ENCODE measurements at regions not wholly inside any gene's neighbourhood (a gene's known extent, or its start where the extent isn't known, plus 50 kb on each side); places are given as distances from the start of the nearest gene placed in this dataset.

DNA sequence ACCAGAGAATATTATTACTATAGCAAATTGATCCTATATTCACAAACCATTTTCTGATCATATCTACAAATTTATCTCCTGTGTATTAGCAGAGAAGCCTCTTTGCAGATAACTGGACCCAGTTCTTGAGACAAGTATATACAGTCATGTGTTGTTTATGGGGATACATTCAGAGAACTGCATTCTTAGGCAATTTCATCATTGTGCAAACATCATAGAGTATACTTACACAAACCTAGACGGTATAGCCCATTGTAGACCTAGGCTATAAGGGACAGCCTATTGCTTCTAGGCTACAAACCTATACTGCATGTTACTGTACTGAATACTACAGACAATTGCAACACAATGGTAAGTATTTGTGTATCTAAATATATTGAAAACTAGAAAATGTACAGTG lies 152.5 kb upstream of the SPANXN4 start:
- no peak for TF ChIP-seq RAD21 (IDR thresholded peaks at IDR 0.05; ENCODE audit: low read length)
- TF ChIP-seq, protein P1, sequence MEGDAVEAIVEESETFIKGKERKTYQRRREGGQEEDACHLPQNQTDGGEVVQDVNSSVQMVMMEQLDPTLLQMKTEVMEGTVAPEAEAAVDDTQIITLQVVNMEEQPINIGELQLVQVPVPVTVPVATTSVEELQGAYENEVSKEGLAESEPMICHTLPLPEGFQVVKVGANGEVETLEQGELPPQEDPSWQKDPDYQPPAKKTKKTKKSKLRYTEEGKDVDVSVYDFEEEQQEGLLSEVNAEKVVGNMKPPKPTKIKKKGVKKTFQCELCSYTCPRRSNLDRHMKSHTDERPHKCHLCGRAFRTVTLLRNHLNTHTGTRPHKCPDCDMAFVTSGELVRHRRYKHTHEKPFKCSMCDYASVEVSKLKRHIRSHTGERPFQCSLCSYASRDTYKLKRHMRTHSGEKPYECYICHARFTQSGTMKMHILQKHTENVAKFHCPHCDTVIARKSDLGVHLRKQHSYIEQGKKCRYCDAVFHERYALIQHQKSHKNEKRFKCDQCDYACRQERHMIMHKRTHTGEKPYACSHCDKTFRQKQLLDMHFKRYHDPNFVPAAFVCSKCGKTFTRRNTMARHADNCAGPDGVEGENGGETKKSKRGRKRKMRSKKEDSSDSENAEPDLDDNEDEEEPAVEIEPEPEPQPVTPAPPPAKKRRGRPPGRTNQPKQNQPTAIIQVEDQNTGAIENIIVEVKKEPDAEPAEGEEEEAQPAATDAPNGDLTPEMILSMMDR (conservative IDR thresholded peaks at IDR 0.05; ENCODE audit: low read depth, low read length): no peak
- no peak for TF ChIP-seq NFE2L2 (IDR thresholded peaks at IDR 0.05; ENCODE audit: low read depth, low read length)
- TF ChIP-seq, protein P2, sequence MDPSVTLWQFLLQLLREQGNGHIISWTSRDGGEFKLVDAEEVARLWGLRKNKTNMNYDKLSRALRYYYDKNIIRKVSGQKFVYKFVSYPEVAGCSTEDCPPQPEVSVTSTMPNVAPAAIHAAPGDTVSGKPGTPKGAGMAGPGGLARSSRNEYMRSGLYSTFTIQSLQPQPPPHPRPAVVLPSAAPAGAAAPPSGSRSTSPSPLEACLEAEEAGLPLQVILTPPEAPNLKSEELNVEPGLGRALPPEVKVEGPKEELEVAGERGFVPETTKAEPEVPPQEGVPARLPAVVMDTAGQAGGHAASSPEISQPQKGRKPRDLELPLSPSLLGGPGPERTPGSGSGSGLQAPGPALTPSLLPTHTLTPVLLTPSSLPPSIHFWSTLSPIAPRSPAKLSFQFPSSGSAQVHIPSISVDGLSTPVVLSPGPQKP (IDR thresholded peaks at IDR 0.05; ENCODE audit: borderline replicate concordance, low read depth, low read length): no peak
- TF ChIP-seq CHD1 (IDR thresholded peaks at IDR 0.05; ENCODE audit: low read depth, low read length): no peak
- TF ChIP-seq SMC3 (IDR thresholded peaks at IDR 0.05; ENCODE audit: low read depth, low read length): no peak
